ENCODE measurements at regions not wholly inside any gene's neighbourhood (a gene's known extent, or its start where the extent isn't known, plus 50 kb on each side); places are given as distances from the start of the nearest gene placed in this dataset.

DNA sequence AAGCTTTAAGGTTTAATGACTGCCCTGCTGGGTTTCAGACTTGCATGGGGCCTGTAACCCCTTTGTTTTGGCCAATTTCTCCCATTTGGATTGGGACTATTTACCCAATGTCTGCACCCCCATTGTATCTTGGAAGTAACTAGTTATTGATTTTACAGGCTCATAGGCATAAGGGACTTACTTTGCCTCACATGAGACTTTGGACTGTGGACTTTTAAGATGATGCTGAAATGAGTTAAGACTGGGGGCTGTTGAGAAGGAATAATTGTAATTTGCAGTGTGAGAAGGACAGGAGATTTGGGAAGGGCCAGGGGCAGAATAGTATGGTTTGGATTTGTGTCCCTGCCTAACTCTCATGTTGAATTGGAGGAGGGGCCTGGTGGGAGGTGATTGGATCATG lies 260.7 kb downstream of the SNCA start:
- H3K27ac ChIP-seq, result no peak overlapping the region
- H3K4me1 ChIP-seq, result no peaks in the 10 kb centered on the region
- no peaks in the 10 kb centered on the region for H3K9me3 ChIP-seq
- H3K4me3 ChIP-seq, result no peak overlapping the region
- no peaks in the 10 kb centered on the region for H3K36me3 ChIP-seq
- no peak overlapping the region for H3K9ac ChIP-seq (ENCODE audit: low read depth in 2 of 2, low read length in 2 of 2)
- no peaks in the 10 kb centered on the region for H3K27me3 ChIP-seq
- TF ChIP-seq CTCF (IDR thresholded peaks at IDR 0.05), result no peak
- DNase-seq, result no peak
- intact Hi-C loops (cut with DNase I), result no loop called here

DNA sequence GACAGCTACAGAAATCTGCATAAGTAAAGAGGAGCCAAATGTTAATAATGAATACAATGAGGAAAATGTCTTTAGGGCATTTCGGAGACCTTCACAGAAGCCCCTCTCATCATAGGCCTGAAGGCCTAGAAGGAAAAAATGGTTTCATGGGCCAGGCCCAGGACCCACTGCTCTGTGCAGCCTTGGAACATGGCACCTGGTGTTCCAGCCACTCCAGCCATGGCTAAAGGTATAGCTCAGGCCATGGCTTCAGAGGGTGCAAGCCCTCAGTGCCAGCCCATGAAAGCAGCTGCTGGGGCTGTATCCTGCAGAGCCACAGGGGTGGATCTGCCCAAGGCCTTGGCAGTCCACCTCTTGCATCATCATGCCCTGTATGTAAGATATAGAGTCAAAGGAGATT lies 261.1 kb downstream of the SNCA start:
- no peak overlapping the region for H3K9ac ChIP-seq (ENCODE audit: low read depth in 2 of 2, low read length in 2 of 2)
- no peak overlapping the region for H3K27ac ChIP-seq
- no peak for TF ChIP-seq CTCF (IDR thresholded peaks at IDR 0.05)
- H3K36me3 ChIP-seq, result no peaks in the 10 kb centered on the region
- H3K4me3 ChIP-seq, result no peak overlapping the region
- no peaks in the 10 kb centered on the region for H3K4me1 ChIP-seq
- no peaks in the 10 kb centered on the region for H3K27me3 ChIP-seq
- intact Hi-C loops (cut with DNase I), result no loop called here
- no peak for DNase-seq
- no peaks in the 10 kb centered on the region for H3K9me3 ChIP-seq

DNA sequence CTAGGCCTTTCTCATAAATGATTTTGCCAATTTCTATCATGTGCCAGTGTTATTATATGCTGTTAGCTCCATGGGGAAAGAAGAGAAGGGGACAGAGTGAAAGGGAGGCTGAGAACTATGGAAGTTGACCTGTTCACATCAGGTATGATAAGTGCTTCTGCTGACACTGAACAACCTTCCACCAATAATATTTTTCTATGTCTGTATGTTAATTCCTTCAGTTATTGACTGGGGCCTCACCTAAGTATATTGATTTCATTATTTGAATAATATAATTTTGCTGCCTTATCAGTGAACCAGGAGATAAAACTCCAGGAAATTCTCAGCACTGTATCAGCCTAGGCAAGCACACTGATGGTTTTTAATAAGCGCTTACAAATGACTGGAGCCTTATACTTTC lies 262.8 kb downstream of the SNCA start:
- no peak overlapping the region for H3K4me3 ChIP-seq
- no peaks in the 10 kb centered on the region for H3K36me3 ChIP-seq
- intact Hi-C loops (cut with DNase I), result no loop called here
- no peaks in the 10 kb centered on the region for H3K27me3 ChIP-seq
- no peaks in the 10 kb centered on the region for H3K9me3 ChIP-seq
- H3K4me1 ChIP-seq, result no peaks in the 10 kb centered on the region
- DNase-seq, result no peak
- no peak overlapping the region for H3K9ac ChIP-seq (ENCODE audit: low read depth in 2 of 2, low read length in 2 of 2)
- TF ChIP-seq CTCF (IDR thresholded peaks at IDR 0.05), result no peak
- H3K27ac ChIP-seq, result no peak overlapping the region

- no peak for DNase-seq
- Histone ChIP-seq H3K27ac (no peak overlapping the region), H3K4me1 (no peaks in the 10 kb centered on the region), H3K9ac (ENCODE audit: low read depth in 2 of 2, low read length in 2 of 2) (no peak overlapping the region), H3K27me3 (no peaks in the 10 kb centered on the region), H3K4me3 (no peak overlapping the region), H3K36me3 (no peaks in the 10 kb centered on the region), H3K9me3 (no peaks in the 10 kb centered on the region)
- TF ChIP-seq CTCF (IDR thresholded peaks at IDR 0.05), result no peak
- intact Hi-C loops (cut with DNase I), result no loop called here
Observed at GRCh38 chr4:89573656-89574055, 263.3 kb downstream of the SNCA start.

DNA sequence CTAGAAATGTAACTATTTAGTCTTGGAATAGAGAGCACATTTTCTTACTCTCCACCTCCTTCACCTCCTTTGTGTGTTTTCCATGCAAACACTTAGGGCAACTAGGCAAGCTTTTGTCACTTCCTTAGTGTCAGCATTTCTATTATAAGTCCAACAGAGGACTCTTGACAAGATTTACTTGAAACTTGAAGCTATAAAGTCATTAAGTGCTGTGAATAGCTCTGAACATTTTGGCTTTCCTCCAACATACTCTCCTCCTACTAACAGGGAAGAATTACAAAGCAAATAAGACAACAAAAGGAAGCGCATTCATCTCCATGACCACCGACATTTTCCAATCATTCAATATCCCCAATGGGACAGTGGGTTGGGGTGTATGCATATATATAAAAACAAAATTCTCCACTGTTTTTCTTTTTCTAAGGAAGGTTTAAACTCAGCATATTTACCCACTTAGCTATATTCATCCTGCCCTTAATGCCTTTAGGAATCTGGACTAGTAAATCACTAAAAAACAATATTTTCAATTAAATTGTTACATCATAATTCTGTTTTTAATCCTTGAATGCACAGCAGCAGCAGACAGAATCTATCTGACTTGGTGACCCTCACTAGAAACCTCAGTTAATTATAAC lies 264.6 kb downstream of the SNCA start:
- TF ChIP-seq CTCF (IDR thresholded peaks at IDR 0.05), result no peak
- intact Hi-C loops (cut with DNase I), result no loop called here
- Histone ChIP-seq H3K4me3 (no peak overlapping the region), H3K27ac (no peak overlapping the region), H3K9me3 (no peaks in the 10 kb centered on the region), H3K9ac (ENCODE audit: low read depth in 2 of 2, low read length in 2 of 2) (no peak overlapping the region), H3K4me1 (no peaks in the 10 kb centered on the region), H3K27me3 (no peaks in the 10 kb centered on the region), H3K36me3 (no peaks in the 10 kb centered on the region)
- DNase-seq, result no peak
